RWPE1 (cell line): ENCODE measurements at regions not wholly inside any gene's neighbourhood (a gene's known extent, or its start where the extent isn't known, plus 50 kb on each side); places are given as distances from the start of the nearest gene placed in this dataset.

ENCODE experiments used
- CTCF ChIA-PET: fragments of 350-600 bp; sonication (Branson Sonifier 250); formaldehyde crosslinking; extraction: SDS; loops from one replicate; lab custom pipeline; 2021; lab: Yijun Ruan, JAX
- POLR2A ChIA-PET: fragments of 400-600 bp; formaldehyde crosslinking; extraction: SDS; loops from one replicate; lab custom pipeline; 2020; ENCODE audit warnings: antibody characterized with exemption; ENCODE audit not compliant: low non-redundant PET; lab: Yijun Ruan, JAX
- DNase-seq: peaks from one replicate; pipeline ENCODE4 v3.0.0; 2012; ENCODE audit warnings: low spot score
- H3K27ac ChIP-seq: fragments of 450-650 bp; 2 replicates; pipeline ENCODE4 v1.5.1; 2017
- TF ChIP-seq, protein P1 (sequence below): fragments of 450-650 bp; conservative IDR thresholded peaks from 2 replicates; pipeline ENCODE4 v1.5.1; 2017; ENCODE audit warnings: low read depth, mild to moderate bottlenecking

DNA sequence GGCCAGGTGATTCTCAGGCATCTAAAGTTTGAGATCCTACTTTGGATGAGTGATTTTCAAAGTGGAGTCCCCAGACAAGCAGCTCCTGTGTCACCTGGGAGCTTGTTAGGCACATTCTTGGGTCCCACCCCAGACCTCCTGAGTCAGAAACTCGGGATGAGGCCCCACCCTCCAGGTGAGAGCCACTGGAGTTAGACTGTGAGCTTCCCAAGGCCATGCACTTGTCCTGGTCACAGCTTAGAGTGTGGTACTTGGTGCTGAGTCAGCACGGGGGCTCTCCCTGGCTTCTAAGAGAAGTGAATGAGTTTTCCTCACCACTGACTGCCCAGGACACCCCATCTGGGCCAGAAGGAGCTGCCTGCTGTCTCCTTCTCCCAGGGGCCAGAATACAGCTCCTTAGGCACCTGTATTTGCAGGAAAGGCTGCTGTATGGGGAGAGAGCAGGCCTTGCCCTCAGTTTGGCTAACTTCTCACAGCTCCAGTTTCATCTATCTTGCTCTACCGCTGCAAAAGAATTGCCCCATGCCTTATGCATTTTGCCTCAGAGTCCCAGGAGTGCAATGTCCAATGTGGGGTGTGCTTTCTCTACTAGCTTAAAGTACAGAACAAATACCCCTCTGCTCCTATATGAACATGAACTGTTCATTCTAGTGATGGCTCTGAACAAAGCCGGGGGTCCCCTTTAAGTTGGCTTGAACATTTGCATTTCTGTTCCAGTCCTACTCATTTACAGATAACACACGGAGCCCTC lies 98.1 kb downstream of the PSMG1 start:
- DNase-seq, result no peak
- POLR2A ChIA-PET, result no interaction called here
- TF ChIP-seq, protein P1, sequence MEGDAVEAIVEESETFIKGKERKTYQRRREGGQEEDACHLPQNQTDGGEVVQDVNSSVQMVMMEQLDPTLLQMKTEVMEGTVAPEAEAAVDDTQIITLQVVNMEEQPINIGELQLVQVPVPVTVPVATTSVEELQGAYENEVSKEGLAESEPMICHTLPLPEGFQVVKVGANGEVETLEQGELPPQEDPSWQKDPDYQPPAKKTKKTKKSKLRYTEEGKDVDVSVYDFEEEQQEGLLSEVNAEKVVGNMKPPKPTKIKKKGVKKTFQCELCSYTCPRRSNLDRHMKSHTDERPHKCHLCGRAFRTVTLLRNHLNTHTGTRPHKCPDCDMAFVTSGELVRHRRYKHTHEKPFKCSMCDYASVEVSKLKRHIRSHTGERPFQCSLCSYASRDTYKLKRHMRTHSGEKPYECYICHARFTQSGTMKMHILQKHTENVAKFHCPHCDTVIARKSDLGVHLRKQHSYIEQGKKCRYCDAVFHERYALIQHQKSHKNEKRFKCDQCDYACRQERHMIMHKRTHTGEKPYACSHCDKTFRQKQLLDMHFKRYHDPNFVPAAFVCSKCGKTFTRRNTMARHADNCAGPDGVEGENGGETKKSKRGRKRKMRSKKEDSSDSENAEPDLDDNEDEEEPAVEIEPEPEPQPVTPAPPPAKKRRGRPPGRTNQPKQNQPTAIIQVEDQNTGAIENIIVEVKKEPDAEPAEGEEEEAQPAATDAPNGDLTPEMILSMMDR, result no peak
- peak overlapping the region; percentile 94 for H3K27ac ChIP-seq
- CTCF ChIA-PET, result no interaction called here

DNA sequence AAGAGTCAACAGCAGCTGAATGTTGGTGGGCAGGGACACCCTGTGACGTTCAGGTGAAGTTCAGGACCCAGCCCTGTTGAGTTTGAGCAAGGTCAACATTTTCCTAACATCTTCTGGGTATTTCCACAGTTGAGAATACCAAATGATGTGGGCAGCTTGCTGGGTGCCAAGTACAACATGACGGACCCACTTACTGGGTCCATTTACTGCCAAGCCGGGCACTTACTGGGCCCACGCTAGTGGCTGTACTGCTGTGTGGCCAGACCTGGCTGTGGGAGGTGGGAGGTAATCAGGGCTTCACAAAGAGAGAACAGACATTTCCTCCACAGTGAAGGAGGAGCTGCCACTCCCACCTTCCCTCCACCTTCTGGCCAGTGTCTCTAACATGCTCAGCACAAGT lies 99.2 kb downstream of the PSMG1 start:
- TF ChIP-seq, protein P1, result no peak
- POLR2A ChIA-PET, result no interaction called here
- H3K27ac ChIP-seq, result peak overlapping the region; percentile 94
- DNase-seq, result no peak
- CTCF ChIA-PET, result interaction anchor here (0.6 to 1.1 kb wide), 2 partner anchors 26 to 27 kb away, joined by 3 to 4 read pairs; no protein-coding TSS in a partner anchor

DNA sequence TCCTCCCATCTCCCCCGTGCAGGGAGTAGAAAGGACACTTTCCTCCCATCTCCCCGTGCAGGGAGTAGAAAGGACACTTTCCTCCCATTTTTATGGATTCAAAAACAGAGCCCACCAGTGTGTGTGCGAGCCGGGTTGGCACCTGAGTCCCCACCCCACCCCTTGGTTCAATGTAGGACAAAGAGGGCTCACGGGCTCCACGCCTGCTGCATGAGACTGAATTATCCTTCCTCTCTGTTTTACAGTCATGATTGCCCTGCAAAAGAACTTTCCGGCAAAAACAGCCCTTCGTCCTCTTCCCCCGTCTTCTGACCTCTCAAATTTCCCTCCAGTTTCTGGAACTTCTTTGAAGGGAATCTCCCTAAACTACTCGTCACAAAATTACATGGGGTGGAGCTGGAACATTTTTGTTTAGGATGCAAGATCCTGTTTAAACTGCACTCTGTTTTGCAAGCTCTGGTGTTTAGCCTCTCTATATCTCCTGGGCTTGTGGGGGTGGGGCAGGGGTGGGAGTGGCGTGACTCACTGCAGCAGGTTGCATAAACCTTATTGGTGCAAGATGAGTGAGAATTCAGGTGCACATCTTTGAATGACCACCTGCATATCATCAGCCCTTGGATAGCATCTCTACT lies 99.8 kb downstream of the PSMG1 start:
- CTCF ChIA-PET, result interaction anchor here (1.1 kb wide), 1 partner anchor 28 kb away, joined by 3 read pairs; no protein-coding TSS in a partner anchor
- peak overlapping the region; percentile 94 for H3K27ac ChIP-seq
- POLR2A ChIA-PET, result no interaction called here

DNA sequence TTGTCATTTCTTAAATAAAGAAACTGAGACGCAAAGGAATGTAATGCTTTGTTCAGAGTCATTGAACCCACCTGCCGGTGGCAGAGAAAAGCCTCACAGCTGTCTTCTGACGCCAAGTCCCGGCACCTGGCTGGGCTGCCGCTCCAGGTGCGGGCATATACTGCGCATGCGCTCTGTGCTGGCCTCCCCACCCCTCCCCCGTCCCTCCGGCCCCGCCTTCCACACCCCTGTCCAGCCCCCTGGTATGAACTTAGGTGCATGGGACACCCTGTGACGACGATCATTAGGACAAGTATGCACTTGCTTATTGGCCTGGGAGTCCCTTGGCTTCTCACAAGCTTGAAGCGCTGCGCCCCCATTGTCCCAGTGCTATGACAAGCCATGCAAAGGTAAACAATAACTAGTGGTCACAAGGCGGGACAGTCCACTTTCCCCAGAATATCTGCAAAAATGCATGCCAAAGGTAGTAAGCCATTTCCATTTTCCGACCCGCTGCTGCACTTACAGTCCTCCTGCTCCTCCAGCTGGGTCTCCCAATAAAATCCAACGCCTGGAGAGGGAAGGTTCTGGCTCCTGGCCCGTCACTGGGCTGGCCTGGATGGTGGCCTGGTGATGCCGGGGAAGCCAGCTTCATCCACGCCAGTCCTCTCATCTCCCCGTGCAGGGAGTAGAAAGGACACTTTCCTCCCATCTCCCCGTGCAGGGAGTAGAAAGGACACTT lies 100.4 kb downstream of the PSMG1 start:
- CTCF ChIA-PET, result no interaction called here
- DNase-seq, result peak; percentile 84
- TF ChIP-seq, protein P1, result no peak

More for the DNA sequence above, 99.8 kb downstream of the PSMG1 start:
- TF ChIP-seq, protein P1, result no peak
- DNase-seq, result peak; percentile 75

DNA sequence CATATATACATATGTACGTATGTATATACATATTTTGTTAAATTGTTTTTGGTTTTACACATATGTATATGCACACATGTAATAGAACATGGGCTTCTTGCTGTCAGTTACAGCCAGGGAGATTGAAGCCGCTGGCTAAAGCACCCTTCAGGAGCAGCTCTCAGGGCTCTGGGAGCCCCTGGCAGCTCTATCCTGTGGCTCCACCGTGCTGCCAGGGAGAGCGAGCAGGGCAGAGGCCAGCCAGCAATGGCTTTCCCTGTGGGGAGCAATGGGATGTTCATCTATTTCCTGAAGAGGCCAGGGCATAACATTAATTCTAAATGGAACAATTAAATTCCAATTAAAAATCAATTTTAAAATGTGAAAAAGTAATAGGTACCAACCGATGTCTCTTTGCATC lies 102.9 kb downstream of the PSMG1 start:
- CTCF ChIA-PET, result no interaction called here
- POLR2A ChIA-PET, result no interaction called here
- TF ChIP-seq, protein P1, result no peak
- DNase-seq, result no peak
- H3K27ac ChIP-seq, result no peak overlapping the region

More for the DNA sequence above, 100.4 kb downstream of the PSMG1 start:
- POLR2A ChIA-PET, result no interaction called here
- peak overlapping the region; percentile 94 for H3K27ac ChIP-seq

GRCh38 chr21:39079617-39080016 lies 103.6 kb downstream of the PSMG1 start:
- POLR2A ChIA-PET, result no interaction called here
- no peak for DNase-seq
- TF ChIP-seq, protein P1, result no peak
- no peak overlapping the region for H3K27ac ChIP-seq
- CTCF ChIA-PET, result no interaction called here
